OCI-LY7 (cell line): ENCODE measurements at regions not wholly inside any gene's neighbourhood (a gene's known extent, or its start where the extent isn't known, plus 50 kb on each side); places are given as distances from the start of the nearest gene placed in this dataset.

ENCODE experiments used
- BruUV-seq: library from RNA; stranded (reverse); fragments of 400-500 nt; replicated peaks from 2 replicates; lab custom pipeline; 2021; lab: Mats Ljungman, UMichigan
- CTCF ChIA-PET: fragments of 300-600 bp; sonication (Branson Sonifier 250); formaldehyde crosslinking; loops from one replicate; lab custom pipeline; 2022; ENCODE audit warnings: antibody characterized with exemption; ENCODE audit not compliant: unreplicated experiment; lab: Charles Lee
- POLR2A ChIA-PET: fragments of 300-600 bp; sonication (Branson Sonifier 250); formaldehyde crosslinking; loops from one replicate; lab custom pipeline; 2022; ENCODE audit warnings: antibody characterized with exemption; lab: Charles Lee
- DNase-seq: peaks from one replicate; pipeline ENCODE4 v3.0.0-alpha.2; 2015; ENCODE audit warnings: low spot score
- H2AFZ ChIP-seq: fragments of 200-600 bp; sonication (generic), shearing (Covaris generic); 2 replicates; pipeline ENCODE4 v1.6.1; 2014; ENCODE audit warnings: mild to moderate bottlenecking, antibody characterized with exemption, low read length, moderate library complexity
- H3K27ac ChIP-seq: fragments of 200-600 bp; sonication (generic); 2 replicates; pipeline ENCODE4 v1.5.1; 2014; ENCODE audit warnings: mixed run types, low read depth, mild to moderate bottlenecking, moderate library complexity, low read length, inconsistent platforms; ENCODE audit not compliant: poor library complexity, severe bottlenecking
- H3K36me3 ChIP-seq: fragments of 200-600 bp; sonication (generic); 2 replicates; pipeline ENCODE4 v1.6.1; 2014; ENCODE audit warnings: mild to moderate bottlenecking, antibody characterized with exemption, low read length, moderate library complexity, mixed read lengths; ENCODE audit not compliant: insufficient read depth
- H3K4me1 ChIP-seq: fragments of 200-600 bp; sonication (generic); 2 replicates; pipeline ENCODE4 v1.5.1; 2014; ENCODE audit warnings: mild to moderate bottlenecking, low read length; ENCODE audit not compliant: insufficient read depth, poor library complexity, severe bottlenecking
- H3K4me2 ChIP-seq: fragments of 200-600 bp; sonication (generic); 2 replicates; pipeline ENCODE4 v1.6.1; 2014; ENCODE audit warnings: mild to moderate bottlenecking, low read length
- H3K4me3 ChIP-seq: fragments of 200-600 bp; sonication (generic); 2 replicates; pipeline ENCODE4 v1.5.1; 2014; ENCODE audit warnings: mild to moderate bottlenecking, low read depth, low read length; ENCODE audit not compliant: poor library complexity, severe bottlenecking
- H3K79me2 ChIP-seq: fragments of 200-600 bp; sonication (generic); 2 replicates; pipeline ENCODE4 v1.6.1; 2016; ENCODE audit warnings: low read depth, mild to moderate bottlenecking, low read length, moderate library complexity, mixed read lengths; ENCODE audit not compliant: insufficient read depth
- H3K9me2 ChIP-seq: fragments of 200-600 bp; sonication (generic); 2 replicates; pipeline ENCODE4 v1.6.1; 2016; ENCODE audit warnings: mild to moderate bottlenecking, low read length, mixed read lengths; ENCODE audit not compliant: insufficient read depth
- H3K9me3 ChIP-seq: fragments of 200-600 bp; sonication (generic); 2 replicates; pipeline ENCODE4 v1.6.1; 2014; ENCODE audit warnings: mild to moderate bottlenecking, mixed run types, low read length, mixed read lengths
- H4K20me1 ChIP-seq: fragments of 200-600 bp; sonication (generic); 2 replicates; pipeline ENCODE4 v1.6.1; 2014; ENCODE audit warnings: mild to moderate bottlenecking, antibody characterized with exemption, low read length, moderate library complexity, mixed read lengths; ENCODE audit not compliant: insufficient read depth
- CTCF ChIP-seq: fragments of 200-600 bp; sonication (generic); conservative IDR thresholded peaks from 2 replicates; pipeline ENCODE4 v1.5.1; 2014; ENCODE audit warnings: mild to moderate bottlenecking, antibody characterized with exemption, low read length, moderate library complexity, mixed read lengths
- EZH2phosphoT487 ChIP-seq: fragments of 200-600 bp; sonication (generic); IDR thresholded peaks from 2 replicates; pipeline ENCODE4 v1.6.1; 2018; ENCODE audit warnings: low read depth, borderline replicate concordance, mild to moderate bottlenecking, mixed run types, antibody characterized with exemption, low read length, moderate library complexity, mixed read lengths
- intact Hi-C: fragments of 100-400 bp; cut with micrococcal nuclease; formaldehyde crosslinking; loops from one replicate; pipeline ENCODE4 v1.10.0; 2022; ENCODE audit not compliant: unreplicated experiment

- Histone ChIP-seq H3K27ac (no peak overlapping the region), H3K4me1 (no peaks in the 10 kb centered on the region), H3K79me2 (no peaks in the 10 kb centered on the region), H3K9me2 (no peaks in the 10 kb centered on the region), H2AFZ (no peak overlapping the region), H3K36me3 (no peaks in the 10 kb centered on the region), H3K4me3 (no peak overlapping the region), H3K4me2 (no peak overlapping the region), H3K9me3 (no peaks in the 10 kb centered on the region), H4K20me1 (no peaks in the 10 kb centered on the region)
- TF ChIP-seq EZH2phosphoT487 (no peak), CTCF (no peak)
- intact Hi-C loops, result no loop called here
- BruUV-seq, result no TSS peak
- no peak for DNase-seq
- ChIA-PET CTCF (no interaction called here), POLR2A (interaction anchor here (0.7 kb wide), 1 partner anchor 387 kb away, joined by 3 read pairs; no protein-coding TSS in a partner anchor)
Measured at GRCh38 chr16:79863128-79864031, 262.8 kb upstream of the MAF start.

GRCh38 chr16:79862601-79863000, 262.1 kb upstream of the MAF start:
- Histone ChIP-seq H3K36me3 (no peaks in the 10 kb centered on the region), H2AFZ (no peak overlapping the region), H3K27ac (no peak overlapping the region), H3K9me3 (no peaks in the 10 kb centered on the region), H3K4me2 (no peak overlapping the region), H3K4me3 (no peak overlapping the region), H3K9me2 (no peaks in the 10 kb centered on the region), H3K4me1 (no peaks in the 10 kb centered on the region), H4K20me1 (no peaks in the 10 kb centered on the region), H3K79me2 (no peaks in the 10 kb centered on the region)
- ChIA-PET CTCF (no interaction called here), POLR2A (no interaction called here)
- no peak for TF ChIP-seq EZH2phosphoT487
- TF ChIP-seq CTCF, result no peak
- no peak for DNase-seq
- no TSS peak for BruUV-seq
- intact Hi-C loops, result no loop called here

- no peak for DNase-seq
- Histone ChIP-seq H3K36me3 (no peaks in the 10 kb centered on the region), H3K4me1 (no peaks in the 10 kb centered on the region), H3K9me2 (no peaks in the 10 kb centered on the region), H3K27ac (no peak overlapping the region), H3K79me2 (no peaks in the 10 kb centered on the region), H2AFZ (no peak overlapping the region), H3K4me3 (no peak overlapping the region), H3K4me2 (no peak overlapping the region), H4K20me1 (no peaks in the 10 kb centered on the region), H3K9me3 (0 out of 2 replicates have a peak, but pooled peaks cover 6% of the 10 kb centered on the region)
- CTCF ChIA-PET, result no interaction called here
- intact Hi-C loops, result no loop called here
- TF ChIP-seq EZH2phosphoT487 (no peak), CTCF (no peak)
- no TSS peak for BruUV-seq
- POLR2A ChIA-PET, result no interaction called here
Measured at GRCh38 chr16:79856581-79856980, 256.0 kb upstream of the MAF start.
